ENCODE measurements at regions not wholly inside any gene's neighbourhood (a gene's known extent, or its start where the extent isn't known, plus 50 kb on each side); places are given as distances from the start of the nearest gene placed in this dataset.

- TF ChIP-seq CTCF (IDR thresholded peaks at IDR 0.05) (no peak), POLR2A (IDR thresholded peaks at IDR 0.05) (no peak)
These were observed 806.1 kb upstream of the MAP3K7 start for GRCh38 chr6:91392951-91393350.
